HEK293T (cell line): ENCODE measurements at regions not wholly inside any gene's neighbourhood (a gene's known extent, or its start where the extent isn't known, plus 50 kb on each side); places are given as distances from the start of the nearest gene placed in this dataset.

ENCODE experiments used
- BHLHE40 ChIP-seq: fragments of 450-650 bp; IDR thresholded peaks from 2 replicates; pipeline ENCODE4 v1.6.1; 2016; ENCODE audit warnings: mild to moderate bottlenecking, moderate library complexity, borderline replicate concordance
- ELF4 ChIP-seq: fragments of 450-650 bp; IDR thresholded peaks from 2 replicates; pipeline ENCODE4 v1.6.1; 2017; ENCODE audit warnings: antibody characterized with exemption
- FOXA1 ChIP-seq: fragments of 450-650 bp; IDR thresholded peaks from 2 replicates; pipeline ENCODE4 v1.6.1; 2016; ENCODE audit warnings: mild to moderate bottlenecking
- FOXM1 ChIP-seq: fragments of 450-650 bp; IDR thresholded peaks from 2 replicates; pipeline ENCODE4 v1.6.1; 2017; ENCODE audit warnings: mild to moderate bottlenecking, borderline replicate concordance
- L3MBTL2 ChIP-seq: fragments of 450-650 bp; conservative IDR thresholded peaks from 2 replicates; pipeline ENCODE4 v1.6.1; 2016; ENCODE audit warnings: mild to moderate bottlenecking
- SP1 ChIP-seq: fragments of 450-650 bp; IDR thresholded peaks from 2 replicates; pipeline ENCODE4 v1.6.1; 2017
- SUZ12 ChIP-seq: fragments of 450-650 bp; IDR thresholded peaks from 2 replicates; pipeline ENCODE4 v1.6.1; 2016; ENCODE audit warnings: mild to moderate bottlenecking
- TF ChIP-seq, protein P1 (sequence below): fragments of 450-650 bp; IDR thresholded peaks from 2 replicates; pipeline ENCODE4 v1.6.1; 2016

GRCh38 chr3:150082898-150083654, 112.4 kb upstream of the PFN2 start:
- TF ChIP-seq SP1 (no peak), L3MBTL2 (no peak), BHLHE40 (no peak), FOXM1 (no peak), FOXA1 (no peak), ELF4 (no peak), SUZ12 (no peak)
- TF ChIP-seq, protein P1, sequence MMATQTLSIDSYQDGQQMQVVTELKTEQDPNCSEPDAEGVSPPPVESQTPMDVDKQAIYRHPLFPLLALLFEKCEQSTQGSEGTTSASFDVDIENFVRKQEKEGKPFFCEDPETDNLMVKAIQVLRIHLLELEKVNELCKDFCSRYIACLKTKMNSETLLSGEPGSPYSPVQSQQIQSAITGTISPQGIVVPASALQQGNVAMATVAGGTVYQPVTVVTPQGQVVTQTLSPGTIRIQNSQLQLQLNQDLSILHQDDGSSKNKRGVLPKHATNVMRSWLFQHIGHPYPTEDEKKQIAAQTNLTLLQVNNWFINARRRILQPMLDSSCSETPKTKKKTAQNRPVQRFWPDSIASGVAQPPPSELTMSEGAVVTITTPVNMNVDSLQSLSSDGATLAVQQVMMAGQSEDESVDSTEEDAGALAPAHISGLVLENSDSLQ = no peak
